ENCODE measurements at regions not wholly inside any gene's neighbourhood (a gene's known extent, or its start where the extent isn't known, plus 50 kb on each side); places are given as distances from the start of the nearest gene placed in this dataset.
A peak's percentile ranks its signal among the peaks of the same experiment; 100 is the strongest.

- no peak for TF ChIP-seq NFRKB (IDR thresholded peaks at IDR 0.05)
- TF ChIP-seq SUZ12 (IDR thresholded peaks at IDR 0.05): no peak
- TF ChIP-seq L3MBTL2 (conservative IDR thresholded peaks at IDR 0.05): no peak
- TF ChIP-seq TARDBP (IDR thresholded peaks at IDR 0.05): no peak
- TF ChIP-seq BHLHE40 (IDR thresholded peaks at IDR 0.05; ENCODE audit: borderline replicate concordance): no peak
- TF ChIP-seq HDGF (IDR thresholded peaks at IDR 0.05; ENCODE audit: borderline replicate concordance): no peak
- no peak for TF ChIP-seq ELF4 (IDR thresholded peaks at IDR 0.05)
- TF ChIP-seq CTBP1 (IDR thresholded peaks at IDR 0.05; ENCODE audit: borderline replicate concordance): no peak
- TF ChIP-seq PKNOX1 (IDR thresholded peaks at IDR 0.05): peak; percentile 83
- no peak for TF ChIP-seq FOXA1 (IDR thresholded peaks at IDR 0.05)
- TF ChIP-seq SP1 (IDR thresholded peaks at IDR 0.05): no peak
- TF ChIP-seq FOXM1 (IDR thresholded peaks at IDR 0.05; ENCODE audit: borderline replicate concordance): no peak
Measured at GRCh38 chr9:81860581-81860980, 67.6 kb upstream of the SPATA31D4 start.

Measured in HEK293T (cell line).